Fibroblast of skin of right quadriceps (primary cell): ENCODE measurements at regions not wholly inside any gene's neighbourhood (a gene's known extent, or its start where the extent isn't known, plus 50 kb on each side); places are given as distances from the start of the nearest gene placed in this dataset.
"Not testable (repeated sequence)": the region's sequence is repeated elsewhere in the genome, so short reads cannot be mapped to it uniquely, and the experiment has no call there.

ENCODE experiments used
- DNase-seq: peaks from one replicate; pipeline ENCODE4 v3.0.0-alpha.2; 2013

DNA sequence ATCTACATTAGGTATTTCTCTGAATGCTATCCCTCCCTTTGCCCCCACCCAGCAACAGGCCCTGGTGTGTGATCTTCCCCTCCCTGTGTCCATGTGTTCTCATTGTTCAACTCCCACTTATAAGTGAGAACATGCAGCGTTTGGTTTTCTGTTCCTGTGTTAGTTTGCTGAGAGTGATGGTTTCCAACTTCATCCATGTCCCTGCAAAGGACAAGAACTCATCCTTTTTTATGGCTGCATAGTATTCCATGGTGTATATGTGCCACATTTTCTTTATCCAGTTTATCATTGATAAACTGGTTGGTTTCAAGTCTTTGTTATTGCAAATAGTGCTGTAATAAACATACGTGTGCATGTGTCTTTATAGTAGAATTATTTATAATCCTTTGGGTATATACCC lies 55.5 kb upstream of the RASA1 start:
- DNase-seq: not testable (repeated sequence)

- DNase-seq: not testable (repeated sequence)
These were observed 50.2 kb upstream of the RASA1 start for GRCh38 chr5:87217480-87217879.
